HCT116 (cell line): ENCODE measurements at regions not wholly inside any gene's neighbourhood (a gene's known extent, or its start where the extent isn't known, plus 50 kb on each side); places are given as distances from the start of the nearest gene placed in this dataset.

Source experiments
- ATAC-seq: fragments of 200-7000 bp; cut with Tn5 transposase; 2 replicates; pipeline ENCODE4 v1.9.1; 2020; ENCODE audit warnings: mild to moderate bottlenecking, moderate library complexity
- BruUV-seq: library from RNA; stranded (reverse); fragments of 400-500 nt; replicated peaks from 2 replicates; lab custom pipeline; 2021; lab: Mats Ljungman, UMichigan
- CTCF ChIA-PET: fragments of 300-600 bp; sonication (Branson Sonifier 250); formaldehyde crosslinking; loops from one replicate; lab custom pipeline; 2021; ENCODE audit warnings: antibody characterized with exemption; lab: Charles Lee
- POLR2A ChIA-PET: fragments of 300-600, 350-600 bp; sonication (Branson Sonifier 250); formaldehyde crosslinking; loops from one replicate; lab custom pipeline; 2021; ENCODE audit warnings: antibody characterized with exemption; lab: Charles Lee
- RAD21 ChIA-PET, 2 experiments: fragments of 300-600 bp; sonication (Branson Sonifier 250); formaldehyde crosslinking; loops; one replicate each; lab custom pipeline; 2023; ENCODE audit warnings: low total read pairs in 2 of 2; ENCODE audit not compliant: uncharacterized antibody in 2 of 2, unreplicated experiment in 2 of 2, low non-redundant PET in 1 of 2; lab: Charles Lee
- DNase-seq: peaks from one replicate; pipeline ENCODE4 v3.0.0-alpha.2; 2010; ENCODE audit warnings: low read depth, low spot score
- H2AFZ ChIP-seq: fragments of 200-600 bp; shearing (Covaris generic), sonication (generic); 2 replicates; pipeline ENCODE4 v1.6.1; 2017; ENCODE audit warnings: low read depth, mixed run types, mixed read lengths, antibody characterized with exemption, low read length; ENCODE audit not compliant: poor library complexity, severe bottlenecking
- H3K27ac ChIP-seq: 2 replicates; pipeline ENCODE4 v1.5.1; 2012; ENCODE audit warnings: low read depth, low read length
- H3K27me3 ChIP-seq: fragments of 200-600 bp; sonication (generic); 2 replicates; pipeline ENCODE4 v1.6.1; 2016; ENCODE audit warnings: mixed run types, low read length, mixed read lengths; ENCODE audit not compliant: insufficient read depth
- H3K36me3 ChIP-seq, 2 experiments: fragments of 200-500 bp in 1 of 2; fragments of 200-600 bp in 1 of 2; sonication (Bioruptor generic) in 1 of 2; sonication (generic) in 1 of 2; 2 replicates each; pipeline versions ENCODE4 v1.5.1 to v1.6.1; 2014 to 2016; ENCODE audit warnings: low read length in 2 of 2, inconsistent platforms in 1 of 2, mixed read lengths in 1 of 2, mixed run types in 1 of 2; ENCODE audit not compliant: insufficient read depth in 2 of 2, control insufficient read depth in 1 of 2
- H3K4me1 ChIP-seq, 2 experiments: fragments of 200-600 bp in 1 of 2; sonication (generic) in 1 of 2; 2 replicates each; pipeline versions ENCODE4 v1.5.1 to v1.6.1; 2012 to 2017; ENCODE audit warnings: low read length in 2 of 2, inconsistent platforms in 1 of 2, mild to moderate bottlenecking in 1 of 2, mixed read lengths in 1 of 2, mixed run types in 1 of 2, moderate library complexity in 1 of 2; ENCODE audit not compliant: insufficient read depth in 2 of 2, control insufficient read depth in 1 of 2
- H3K4me2 ChIP-seq: fragments of 200-600 bp; sonication (generic); 2 replicates; pipeline ENCODE4 v1.6.1; 2017; ENCODE audit warnings: mixed run types, low read length, mixed read lengths
- H3K4me3 ChIP-seq, 2 experiments: fragments of 200-600 bp in 1 of 2; sonication (generic) in 1 of 2; replicated peaks in 1 of 2; 2 replicates each; pipeline ENCODE4 v1.5.1; 2011 to 2016; ENCODE audit warnings: low read length in 2 of 2, control low read depth in 1 of 2, low read depth in 1 of 2, mild to moderate bottlenecking in 1 of 2, mixed read lengths in 1 of 2, mixed run types in 1 of 2
- H3K79me2 ChIP-seq: fragments of 200-600 bp; sonication (generic); 2 replicates; pipeline ENCODE4 v1.6.1; 2017; ENCODE audit warnings: mild to moderate bottlenecking, mixed run types, low read length, moderate library complexity, mixed read lengths; ENCODE audit not compliant: insufficient read depth
- H3K9ac ChIP-seq: fragments of 200-600 bp; sonication (generic); 2 replicates; pipeline ENCODE4 v1.6.1; 2016; ENCODE audit warnings: low read length, mixed read lengths
- H3K9me2 ChIP-seq: fragments of 200-600 bp; sonication (generic), shearing (Covaris generic); 2 replicates; pipeline ENCODE4 v1.6.1; 2017; ENCODE audit warnings: mixed run types, mild to moderate bottlenecking, moderate library complexity; ENCODE audit not compliant: insufficient read depth
- H3K9me3 ChIP-seq, 2 experiments: fragments of 200-500 bp in 1 of 2; fragments of 200-600 bp in 1 of 2; sonication (Bioruptor generic) in 1 of 2; sonication (generic) in 1 of 2; 2 replicates each; pipeline ENCODE4 v1.6.1; 2014 to 2017; ENCODE audit warnings: low read length in 2 of 2, mixed read lengths in 2 of 2, inconsistent platforms in 1 of 2, low read depth in 1 of 2, mild to moderate bottlenecking in 1 of 2, mixed run types in 1 of 2, moderate library complexity in 1 of 2; ENCODE audit not compliant: control insufficient read depth in 1 of 2, insufficient read depth in 1 of 2
- H4K20me1 ChIP-seq: fragments of 200-600 bp; sonication (generic), shearing (Covaris generic); 2 replicates; pipeline ENCODE4 v1.6.1; 2017; ENCODE audit warnings: mixed run types, mild to moderate bottlenecking, moderate library complexity; ENCODE audit not compliant: insufficient read depth
- CEBPB ChIP-seq: IDR thresholded peaks from 2 replicates; pipeline ENCODE4 v1.6.1; 2012; ENCODE audit warnings: low read depth
- EGR1 ChIP-seq: IDR thresholded peaks from 2 replicates; pipeline ENCODE4 v1.6.1; 2012; ENCODE audit warnings: low read depth
- EZH2phosphoT487 ChIP-seq: fragments of 200-600 bp; IDR thresholded peaks from 2 replicates; pipeline ENCODE4 v1.6.1; 2018; ENCODE audit warnings: antibody characterized with exemption, borderline replicate concordance
- JUND ChIP-seq: IDR thresholded peaks from 2 replicates; pipeline ENCODE4 v1.6.1; 2012
- RAD21 ChIP-seq: IDR thresholded peaks from 2 replicates; pipeline ENCODE4 v1.6.1; 2012; ENCODE audit warnings: low read depth, mild to moderate bottlenecking
- SIN3A ChIP-seq: IDR thresholded peaks from 2 replicates; pipeline ENCODE4 v1.6.1; 2012; ENCODE audit warnings: low read depth
- SP1 ChIP-seq: IDR thresholded peaks from 2 replicates; pipeline ENCODE4 v1.6.1; 2012; ENCODE audit warnings: low read depth
- intact Hi-C: fragments of 100-400 bp; cut with micrococcal nuclease; formaldehyde crosslinking; loops from 2 replicates; pipeline ENCODE4 v1.10.0; 2022

DNA sequence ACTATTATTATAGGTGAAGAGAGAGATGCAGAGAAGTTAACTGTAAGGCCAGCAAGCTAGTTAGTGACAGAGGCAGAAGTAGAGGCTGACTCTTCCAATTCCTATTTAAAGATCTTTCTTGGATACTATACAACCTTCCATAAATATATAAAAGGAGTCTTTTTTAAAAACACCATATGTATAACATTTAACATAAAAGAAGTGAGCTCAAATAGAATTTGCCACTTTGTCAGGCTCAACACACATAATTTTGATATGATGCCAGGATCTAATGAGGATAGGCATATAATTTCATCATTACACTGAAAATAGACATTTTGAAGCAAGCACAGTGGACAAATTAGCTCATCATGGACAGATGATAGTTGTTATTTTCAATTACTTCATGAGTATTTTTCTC, 64.1 kb upstream of the MPPED2 start:
- TF ChIP-seq SP1 (no peak), SIN3A (no peak), EGR1 (no peak), EZH2phosphoT487 (no peak), JUND (no peak), CEBPB (no peak), RAD21 (no peak)
- Histone ChIP-seq H3K4me2 (no peak overlapping the region), H3K4me1 (no peaks in the 10 kb centered on the region), H4K20me1 (no peaks in the 10 kb centered on the region), H3K9me3 (no peaks in the 10 kb centered on the region), H3K9me2 (no peaks in the 10 kb centered on the region), H3K9ac (no peak overlapping the region), H2AFZ (no peak overlapping the region), H3K79me2 (no peaks in the 10 kb centered on the region), H3K27me3 (peaks cover 7% of the 10 kb centered on the region; the same call in 1 of the 2 replicates), H3K4me3 (no peak overlapping the region), H3K36me3 (no peaks in the 10 kb centered on the region), H3K27ac (no peak overlapping the region)
- no peak for DNase-seq
- ChIA-PET CTCF (no interaction called here), RAD21 (no interaction called here), POLR2A (no interaction called here)
- no TSS peak for BruUV-seq
- intact Hi-C loops, result no loop called here
- no peak for ATAC-seq
